NCI-H146 (cell line): ENCODE measurements at regions not wholly inside any gene's neighbourhood (a gene's known extent, or its start where the extent isn't known, plus 50 kb on each side); places are given as distances from the start of the nearest gene placed in this dataset.
"Not testable (repeated sequence)": the region's sequence is repeated elsewhere in the genome, so short reads cannot be mapped to it uniquely, and the experiment has no call there.

Experiments used
- DNase-seq: peaks from one replicate; lab custom pipeline; 2025; lab: John Stamatoyannopoulos, UW

DNA sequence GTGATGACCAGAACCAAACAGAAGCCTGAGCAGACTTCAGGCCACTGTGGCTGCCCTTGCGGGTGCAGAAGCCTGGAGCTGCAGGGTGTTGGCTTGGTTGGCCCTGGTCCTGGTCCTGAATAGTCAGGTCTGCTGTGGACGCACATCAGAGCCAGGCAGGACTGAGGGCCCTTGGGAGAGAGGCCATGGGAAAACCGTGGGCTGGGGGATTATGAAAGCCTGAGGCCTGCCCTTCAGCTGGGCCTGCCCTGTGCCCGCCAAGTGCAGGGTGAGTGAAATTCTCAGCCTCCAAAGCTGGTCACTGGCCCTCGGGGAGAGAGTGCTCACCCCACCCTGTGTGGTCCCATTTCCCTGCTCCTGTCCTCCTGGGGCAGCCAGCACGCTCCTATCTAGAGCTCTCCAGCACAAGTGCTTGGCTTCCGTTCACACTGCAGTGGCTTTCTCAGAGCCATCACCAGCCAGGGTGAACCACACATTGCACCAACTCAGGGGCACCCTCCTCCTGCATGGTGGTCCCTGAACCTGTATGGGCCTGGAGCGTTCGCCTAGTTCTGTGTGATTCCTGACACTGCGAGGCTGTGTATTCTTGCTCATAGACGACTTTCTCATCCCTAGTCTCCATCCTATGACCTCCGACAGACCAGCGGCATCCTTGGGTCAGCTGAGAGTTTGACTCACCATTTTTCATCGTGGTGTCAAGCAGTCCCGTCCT is 146.1 kb downstream of the TTLL2 start:
- DNase-seq, result no peak

GRCh38 chr6:167471548-167471930 is 146.7 kb downstream of the TTLL2 start:
- DNase-seq, result no peak

- DNase-seq, result peak; percentile 19
Observed at GRCh38 chr6:167472148-167472547, 147.3 kb downstream of the TTLL2 start.

DNA sequence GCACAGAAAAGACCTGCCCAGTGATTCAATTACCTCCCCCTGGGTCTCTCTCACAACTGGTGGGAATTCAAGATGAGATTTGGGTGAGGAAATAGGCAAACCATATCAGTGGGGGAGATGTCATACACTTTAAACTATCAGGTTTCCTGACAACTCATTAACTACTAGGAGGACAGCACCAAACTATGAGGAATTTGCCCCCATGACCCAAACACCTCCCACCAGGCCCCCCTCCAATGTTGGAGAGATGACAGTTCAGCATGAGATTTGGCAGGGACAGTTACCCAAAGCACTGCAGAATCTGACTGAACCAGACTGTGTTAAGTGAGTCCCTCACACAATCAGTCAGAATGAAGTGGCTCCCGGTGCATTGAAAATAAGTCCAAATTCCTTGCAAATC is 148.0 kb downstream of the TTLL2 start:
- DNase-seq, result no peak

GRCh38 chr6:167474171-167474570 is 149.3 kb downstream of the TTLL2 start:
- no peak for DNase-seq

DNA sequence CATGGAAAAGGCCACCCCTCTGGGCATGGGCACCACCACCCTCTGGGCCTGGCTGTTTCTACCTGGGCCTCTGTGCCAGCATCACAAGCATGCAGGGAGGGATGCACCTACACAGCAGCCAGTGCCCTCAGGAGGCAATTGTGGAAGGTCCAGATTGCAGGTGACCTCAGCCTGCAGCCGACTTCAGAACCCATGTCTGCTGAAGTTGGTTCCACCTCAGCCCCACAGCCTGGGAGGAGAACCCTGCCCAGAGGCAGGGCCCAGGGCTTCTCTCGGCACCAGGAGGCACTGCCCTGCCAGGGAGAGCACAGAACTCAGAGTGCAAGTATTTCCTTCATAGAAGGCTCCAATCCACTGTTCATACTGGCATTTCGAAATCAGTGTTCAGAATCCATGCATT is 149.8 kb downstream of the TTLL2 start:
- DNase-seq, result no peak

- no peak for DNase-seq
Observed at GRCh38 chr6:167475947-167476346, 151.1 kb downstream of the TTLL2 start.

DNA sequence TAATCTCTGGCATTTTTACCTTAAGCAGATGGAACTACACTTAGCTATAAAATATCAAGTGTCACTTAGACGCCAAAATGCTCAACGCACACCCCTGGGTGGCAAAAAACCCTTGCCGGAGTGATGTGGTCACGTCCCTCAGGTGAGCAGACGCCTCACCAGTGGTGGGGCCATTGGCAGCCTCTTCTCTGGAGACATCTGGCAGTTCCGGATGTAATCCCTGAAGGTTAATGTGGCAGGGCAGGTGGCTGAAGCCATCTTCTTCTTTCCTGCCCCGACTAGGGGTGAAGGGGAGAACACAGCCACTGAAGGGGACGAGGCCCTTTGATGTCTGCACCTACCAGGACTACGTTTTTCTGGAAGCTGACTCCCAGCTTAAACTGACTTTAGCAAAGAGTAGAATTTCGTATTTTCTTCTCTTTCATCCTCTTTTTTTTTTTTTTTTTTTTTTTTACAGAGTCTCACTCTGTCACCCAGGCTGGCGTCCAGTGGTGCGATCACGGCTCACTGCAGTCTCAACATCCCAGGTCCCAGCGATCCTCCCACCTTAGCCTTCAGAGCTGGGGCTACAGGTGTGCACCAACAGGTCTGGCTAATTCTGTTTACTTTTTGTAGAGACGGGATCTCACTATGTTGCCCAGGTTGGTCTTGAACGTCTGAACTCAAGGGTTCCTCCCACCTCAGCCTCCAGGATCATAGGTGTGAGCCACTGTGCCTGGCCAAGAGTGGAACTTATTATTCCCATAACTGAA is 152.1 kb downstream of the TTLL2 start:
- no peak for DNase-seq

DNA sequence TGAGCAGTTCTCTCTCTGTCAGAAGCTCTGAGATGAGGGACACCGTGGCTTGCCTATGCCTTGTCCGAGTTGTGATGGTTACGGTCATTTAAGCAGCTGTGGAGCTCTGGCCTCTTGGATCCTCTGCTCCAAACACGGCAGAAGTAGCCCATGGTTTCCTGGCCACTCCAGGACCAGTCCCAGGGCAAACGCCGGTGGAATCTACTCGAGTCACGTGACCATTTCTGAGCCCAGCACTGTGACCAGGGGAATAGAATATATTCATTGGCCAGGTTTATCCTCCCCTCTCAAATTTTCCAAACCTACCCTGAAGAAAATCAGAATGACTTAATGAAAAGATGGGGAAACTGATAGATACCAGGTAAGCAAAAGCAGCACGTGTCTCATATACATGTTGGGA is 152.8 kb downstream of the TTLL2 start:
- no peak for DNase-seq

GRCh38 chr6:167479301-167479700 is 154.4 kb downstream of the TTLL2 start:
- DNase-seq, result no peak

GRCh38 chr6:167479901-167480648 is 155.2 kb downstream of the TTLL2 start:
- no peak for DNase-seq

DNA sequence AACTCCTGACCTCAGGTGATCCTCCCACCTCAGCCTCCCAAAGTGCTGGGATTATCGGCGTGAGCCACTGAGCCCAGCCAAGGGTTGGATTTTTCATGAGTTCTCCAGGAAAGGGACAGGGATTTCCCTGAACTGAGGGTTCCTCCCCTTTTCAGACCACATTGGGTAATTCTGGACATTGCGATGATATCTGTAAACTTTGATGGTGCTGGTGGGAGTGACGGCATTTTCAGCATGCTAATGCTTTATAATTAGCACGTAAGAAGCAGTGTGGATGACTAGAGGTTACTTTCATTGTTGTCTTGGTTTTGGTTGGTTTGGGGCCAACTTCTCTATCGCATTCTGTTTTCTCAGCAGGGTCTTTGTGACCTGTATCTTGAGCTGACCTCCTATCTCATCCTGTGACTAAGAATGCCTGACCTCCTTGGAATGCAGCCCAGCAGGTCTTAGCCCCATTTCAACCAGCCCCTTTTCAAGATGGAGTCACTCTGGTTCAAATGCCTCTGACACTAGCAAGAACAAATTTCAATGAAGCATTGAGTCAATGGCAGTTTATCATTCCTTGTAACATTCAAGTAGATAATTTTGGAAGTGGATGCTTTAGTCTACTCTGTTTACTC is 156.5 kb downstream of the TTLL2 start:
- no peak for DNase-seq

DNA sequence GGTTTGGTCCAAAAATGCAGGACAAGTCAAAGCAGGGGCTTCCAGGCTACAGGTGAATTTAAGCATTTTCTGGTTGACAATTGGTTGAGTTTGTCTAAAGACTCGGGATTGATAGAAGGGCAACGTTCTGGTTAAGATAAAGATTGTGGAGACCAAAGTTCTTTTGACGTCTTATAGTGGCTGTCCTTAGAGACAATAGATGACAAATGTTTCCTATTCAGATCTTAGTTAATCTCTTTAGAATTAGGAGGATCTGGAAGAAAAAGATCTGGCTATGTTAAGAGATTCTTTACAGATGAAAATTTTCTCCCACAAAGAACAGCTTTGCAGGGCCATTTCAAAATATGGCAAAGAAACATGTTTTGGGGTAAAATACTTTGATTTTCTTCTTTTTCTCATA is 157.9 kb downstream of the TTLL2 start:
- DNase-seq, result not testable (repeated sequence)

DNA sequence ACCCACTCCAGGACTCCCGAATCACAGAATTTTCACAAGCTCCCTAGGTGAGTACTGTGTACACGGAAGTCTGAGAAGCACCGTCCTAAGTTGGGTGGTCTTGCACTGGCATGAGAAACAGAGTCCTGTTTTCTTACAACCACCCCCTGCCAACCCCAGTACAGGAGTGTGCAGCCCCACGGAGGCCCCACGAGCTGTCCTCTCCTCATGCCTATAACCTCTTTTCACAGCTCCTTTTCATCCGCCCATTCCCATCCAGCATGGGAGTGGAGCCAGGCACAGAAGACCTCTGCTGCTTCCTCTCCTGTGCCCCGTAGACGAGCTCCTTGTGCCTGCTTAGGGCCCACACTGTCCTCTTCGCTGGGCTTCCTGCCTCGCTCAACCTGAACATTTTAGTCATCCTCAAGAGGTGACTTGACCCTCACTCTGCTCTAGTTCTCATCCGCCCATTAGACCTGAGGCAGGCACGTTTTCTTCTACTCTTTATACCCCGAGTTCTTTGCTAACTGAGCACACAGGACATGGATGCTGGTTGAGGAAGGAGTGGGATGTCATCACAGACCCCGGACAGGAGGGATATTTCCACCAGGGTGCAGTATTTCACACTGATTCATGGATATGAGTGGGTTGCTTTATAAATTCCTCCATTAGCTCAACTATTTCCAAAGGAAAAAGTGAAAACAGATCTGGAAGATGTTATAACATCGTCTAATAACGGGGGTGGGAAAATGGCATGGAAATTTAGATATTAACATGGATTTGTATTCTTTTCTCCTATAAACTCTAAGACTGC is 160.5 kb downstream of the TTLL2 start:
- no peak for DNase-seq

DNA sequence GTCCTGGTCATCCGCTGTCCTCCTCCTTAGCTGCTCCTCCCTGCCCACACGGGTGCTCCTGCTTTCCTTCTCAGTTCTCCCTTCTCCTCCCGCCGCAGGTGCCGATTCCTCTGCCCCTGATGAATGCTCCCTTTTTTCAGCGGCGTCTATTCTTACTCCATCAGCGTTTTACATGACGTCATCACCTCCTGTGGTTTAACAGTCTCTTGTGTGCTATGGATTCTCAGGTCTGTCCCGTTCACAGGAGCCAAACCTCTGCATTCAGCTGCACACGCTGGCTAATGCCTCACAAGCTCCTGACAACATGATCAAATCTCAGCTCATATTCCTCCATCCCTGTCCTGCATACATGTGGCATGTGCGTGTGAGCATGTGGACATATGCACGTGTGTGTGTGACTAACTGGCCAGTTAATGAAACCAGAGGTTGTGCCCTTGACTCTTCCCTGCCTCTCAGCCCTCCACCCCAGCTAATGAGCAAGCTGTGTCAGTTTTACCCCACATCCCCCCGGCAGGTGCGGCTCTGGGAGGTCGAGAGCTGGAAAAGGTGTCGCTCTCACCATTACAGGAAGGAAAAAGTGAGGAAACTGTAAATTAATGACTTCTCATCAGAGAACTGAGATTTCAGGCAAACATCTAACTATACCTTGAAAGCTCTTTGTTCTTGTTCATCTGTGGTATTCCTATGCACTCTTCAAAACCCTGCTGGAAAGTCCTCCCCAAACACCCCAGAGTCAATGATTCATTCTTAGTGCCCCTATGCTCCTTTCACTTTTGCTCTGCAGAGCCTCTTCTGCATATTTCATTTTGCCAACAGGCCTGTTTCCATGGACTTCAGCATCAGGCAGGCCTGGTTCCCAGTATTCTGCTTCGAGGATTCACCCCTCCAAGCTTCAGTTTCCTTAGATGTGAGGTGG is 163.1 kb downstream of the TTLL2 start:
- DNase-seq, result no peak

DNA sequence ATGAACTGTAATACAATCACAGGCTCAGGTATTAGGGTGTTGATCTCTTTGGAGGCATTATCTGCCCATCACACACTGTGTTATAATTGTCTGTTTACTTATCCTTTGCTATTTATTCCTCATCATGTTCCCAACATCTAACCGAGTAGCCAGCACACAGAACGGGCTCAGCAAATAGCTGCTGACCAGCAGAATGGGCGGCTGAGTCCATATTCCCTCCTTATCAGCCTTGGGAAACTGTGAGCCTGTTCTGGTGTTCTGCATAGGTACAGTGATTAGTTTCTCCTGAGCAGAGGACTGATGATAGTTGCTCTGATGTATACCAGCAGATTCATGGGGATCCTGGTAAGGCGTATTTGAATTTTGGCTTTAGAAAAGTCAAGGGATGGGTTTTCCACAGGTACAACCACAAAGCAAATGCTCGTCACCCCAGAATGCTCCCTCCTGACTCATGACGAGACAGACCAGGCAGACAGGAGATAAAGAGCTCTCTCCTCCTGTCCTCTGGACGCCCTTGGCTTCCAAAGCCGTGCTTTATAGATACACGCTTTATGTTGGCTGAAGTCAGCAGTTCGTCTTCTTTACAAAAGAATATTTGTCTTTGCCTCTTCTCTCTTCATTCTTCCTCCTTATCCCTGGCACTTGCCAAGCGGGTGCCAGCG is 166.7 kb downstream of the TTLL2 start:
- no peak for DNase-seq

DNA sequence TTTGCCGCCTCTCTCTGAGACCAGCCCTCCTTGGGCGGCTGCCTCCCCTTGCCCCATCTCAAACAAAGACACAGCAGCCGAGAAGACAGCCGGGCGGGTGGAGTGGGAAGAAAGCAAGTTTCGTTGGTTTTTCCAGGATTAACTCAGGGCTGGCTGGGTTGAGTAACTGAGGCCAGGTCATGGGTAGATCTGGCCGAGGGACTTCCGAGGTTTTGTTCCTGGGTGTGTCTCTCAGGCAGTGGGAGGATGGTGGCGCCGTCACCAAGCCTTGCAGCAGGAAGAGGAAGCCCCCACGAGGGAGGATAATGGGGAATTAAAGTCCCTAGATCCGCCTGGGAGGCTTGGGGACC is 167.2 kb downstream of the TTLL2 start:
- no peak for DNase-seq

- no peak for DNase-seq
Observed at GRCh38 chr6:167493310-167493709, 168.4 kb downstream of the TTLL2 start.

DNA sequence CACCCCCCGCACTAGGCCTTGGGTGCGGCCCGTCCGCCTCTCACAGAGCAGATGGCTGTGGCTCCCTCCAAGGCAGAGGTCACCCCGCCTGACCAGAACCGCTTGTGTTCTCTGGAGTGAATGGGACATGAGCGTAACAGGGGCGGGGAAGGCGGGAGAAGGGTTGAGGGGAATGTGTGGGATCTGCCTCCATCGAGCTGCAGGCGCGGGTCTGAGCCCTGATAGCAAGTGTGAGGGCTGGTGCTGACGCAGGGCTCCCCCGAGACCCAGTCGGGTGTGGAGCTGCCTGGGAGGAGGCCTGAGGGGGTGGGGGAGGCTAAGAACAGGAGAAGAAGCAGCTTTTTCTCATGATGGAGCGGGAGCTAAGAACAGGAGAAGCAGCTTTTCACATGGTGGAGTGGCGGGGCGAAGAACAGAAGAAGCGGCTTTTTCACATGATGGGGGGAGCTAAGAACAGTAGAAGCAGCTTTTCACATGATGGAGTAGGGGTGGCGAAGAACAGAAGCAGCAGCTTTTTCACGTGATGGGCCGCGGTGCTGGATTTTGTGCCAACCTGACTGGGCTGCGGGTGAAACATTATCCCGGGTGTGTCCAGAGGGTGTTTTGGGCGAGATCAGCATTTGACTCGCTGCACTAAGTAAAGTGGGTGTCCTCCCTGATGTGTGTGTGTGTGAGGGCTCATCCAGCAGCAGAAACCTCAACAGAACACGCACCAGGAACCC is 169.3 kb downstream of the TTLL2 start:
- DNase-seq, result no peak
